ENCODE measurements at regions not wholly inside any gene's neighbourhood (a gene's known extent, or its start where the extent isn't known, plus 50 kb on each side); places are given as distances from the start of the nearest gene placed in this dataset.

DNA sequence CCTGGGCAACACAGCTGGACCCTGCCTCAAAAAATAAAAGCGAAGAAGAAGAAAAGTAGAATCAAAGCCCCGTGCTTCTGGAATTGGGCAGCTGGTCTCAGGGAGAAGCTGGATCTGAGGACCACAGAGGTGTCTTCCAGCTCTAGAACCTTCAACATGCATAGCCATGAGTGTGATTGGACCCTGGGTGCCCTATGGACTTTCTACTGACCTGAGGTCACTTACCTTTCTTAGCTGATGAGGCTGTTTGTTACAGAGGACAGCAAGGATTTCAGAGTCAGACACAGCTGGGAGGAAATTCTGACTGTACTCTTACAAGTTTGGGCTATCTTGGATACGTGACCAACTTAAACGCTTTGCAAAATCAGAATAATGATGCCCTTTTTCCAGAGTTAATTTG, 82.4 kb upstream of the GATA6 start:
- Histone ChIP-seq H3T11ph (ENCODE audit: low read length) (no peak overlapping the region), H3K23ac (ENCODE audit: insufficient read length, low read depth, low read length) (no peak overlapping the region), H3K4me1 (ENCODE audit: insufficient read depth, low read length) (no peaks in the 10 kb centered on the region), H2AK5ac (ENCODE audit: insufficient read length, low read length) (no peak overlapping the region), H3K18ac (ENCODE audit: insufficient read length, low read depth, low read length) (no peak overlapping the region), H3K4me2 (ENCODE audit: insufficient read depth, insufficient read length, low read length) (no peak overlapping the region), H3K56ac (ENCODE audit: insufficient read length, low read depth, low read length) (no peak overlapping the region), H2BK15ac (ENCODE audit: low read depth, low read length) (no peak overlapping the region), H2BK20ac (ENCODE audit: low read depth, low read length, poor library complexity, severe bottlenecking) (no peak overlapping the region), H2BK120ac (ENCODE audit: low read depth, low read length, poor library complexity, severe bottlenecking) (no peak overlapping the region), H2BK12ac (ENCODE audit: insufficient read length, low read depth, low read length) (no peak overlapping the region), H4K91ac (ENCODE audit: insufficient read length, low read depth, low read length) (no peak overlapping the region), H3K79me2 (ENCODE audit: insufficient read depth, low read length) (no peaks in the 10 kb centered on the region), H3K14ac (ENCODE audit: insufficient read depth, low read length) (no peak overlapping the region), H3K27ac (ENCODE audit: insufficient read length, low read depth, low read length) (no peak overlapping the region), H3K9me3 (ENCODE audit: control insufficient read depth, low read depth, low read length) (no peaks in the 10 kb centered on the region), H3K27me3 (ENCODE audit: insufficient read depth, low read length) (no peaks in the 10 kb centered on the region; the same call in 1 of the 2 replicates), H3K4ac (ENCODE audit: low read depth, low read length) (no peak overlapping the region), H4K20me1 (ENCODE audit: control insufficient read depth, insufficient read depth, insufficient read length) (no peaks in the 10 kb centered on the region), H2BK5ac (ENCODE audit: insufficient read length, low read length) (no peak overlapping the region), H3K79me1 (ENCODE audit: insufficient read depth, low read depth, low read length, poor library complexity, severe bottlenecking) (no peaks in the 10 kb centered on the region), H3K23me2 (ENCODE audit: insufficient read length, low read depth, low read length, poor library complexity, severe bottlenecking) (no peaks in the 10 kb centered on the region), H4K5ac (ENCODE audit: insufficient read length, low read depth, low read length) (no peak overlapping the region), H3K9ac (ENCODE audit: extremely low read depth, insufficient read length, low read length) (no peak overlapping the region), H4K8ac (replicated peaks; ENCODE audit: insufficient read length, low read depth, low read length) (no peak overlapping the region), H2AFZ (ENCODE audit: low read length) (no peak overlapping the region)
- Mint-ChIP-seq H3K9me3 (no peaks in the 10 kb centered on the region), H3K27me3 (ENCODE audit: low read depth) (peaks cover 3% of the 10 kb centered on the region), H3K27ac (no peak overlapping the region), H3K4me3 (no peak overlapping the region), H3K4me1 (peaks cover 2 to 7% of the 10 kb centered on the region in 2 experiments; a peak in 2 of 4 replicates), H3K36me3 (ENCODE audit: insufficient read depth in 1 of 3, low read depth in 3 of 3) (no peaks in the 10 kb centered on the region)
- WGBS (ENCODE audit: extremely low coverage, insufficient read length, low lambda C conversion rate), result no CpG with 5 or more reads among the region's 4 CpGs
- TF ChIP-seq, protein P1, sequence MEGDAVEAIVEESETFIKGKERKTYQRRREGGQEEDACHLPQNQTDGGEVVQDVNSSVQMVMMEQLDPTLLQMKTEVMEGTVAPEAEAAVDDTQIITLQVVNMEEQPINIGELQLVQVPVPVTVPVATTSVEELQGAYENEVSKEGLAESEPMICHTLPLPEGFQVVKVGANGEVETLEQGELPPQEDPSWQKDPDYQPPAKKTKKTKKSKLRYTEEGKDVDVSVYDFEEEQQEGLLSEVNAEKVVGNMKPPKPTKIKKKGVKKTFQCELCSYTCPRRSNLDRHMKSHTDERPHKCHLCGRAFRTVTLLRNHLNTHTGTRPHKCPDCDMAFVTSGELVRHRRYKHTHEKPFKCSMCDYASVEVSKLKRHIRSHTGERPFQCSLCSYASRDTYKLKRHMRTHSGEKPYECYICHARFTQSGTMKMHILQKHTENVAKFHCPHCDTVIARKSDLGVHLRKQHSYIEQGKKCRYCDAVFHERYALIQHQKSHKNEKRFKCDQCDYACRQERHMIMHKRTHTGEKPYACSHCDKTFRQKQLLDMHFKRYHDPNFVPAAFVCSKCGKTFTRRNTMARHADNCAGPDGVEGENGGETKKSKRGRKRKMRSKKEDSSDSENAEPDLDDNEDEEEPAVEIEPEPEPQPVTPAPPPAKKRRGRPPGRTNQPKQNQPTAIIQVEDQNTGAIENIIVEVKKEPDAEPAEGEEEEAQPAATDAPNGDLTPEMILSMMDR (conservative IDR thresholded peaks at IDR 0.05), result no peak
- no peak for DNase-seq

All from H9 (cell line).